A673 (cell line): ENCODE measurements at regions not wholly inside any gene's neighbourhood (a gene's known extent, or its start where the extent isn't known, plus 50 kb on each side); places are given as distances from the start of the nearest gene placed in this dataset.

Source experiments
- BruUV-seq: library from RNA; stranded (reverse); fragments of 400-500 nt; replicated peaks from 2 replicates; lab custom pipeline; 2021; lab: Mats Ljungman, UMichigan
- CTCF ChIA-PET: fragments of 300-600 bp; sonication (Branson Sonifier 250); formaldehyde crosslinking; loops from one replicate; lab custom pipeline; 2022; ENCODE audit warnings: antibody characterized with exemption; lab: Charles Lee
- POLR2A ChIA-PET: fragments of 300-600 bp; sonication (Branson Sonifier 250); formaldehyde crosslinking; loops from one replicate; lab custom pipeline; 2022; ENCODE audit warnings: antibody characterized with exemption; ENCODE audit not compliant: low non-redundant PET; lab: Charles Lee
- DNase-seq: peaks from one replicate; pipeline ENCODE4 v3.0.0-alpha.2; 2015; ENCODE audit warnings: low spot score
- H3K27ac ChIP-seq: fragments of 200-600 bp; sonication (generic); 2 replicates; pipeline ENCODE4 v1.5.1; 2016; ENCODE audit warnings: mixed run types, low read depth, mild to moderate bottlenecking, mixed read lengths, antibody characterized with exemption, low read length; ENCODE audit not compliant: poor library complexity, severe bottlenecking
- H3K27me3 ChIP-seq: fragments of 200-600 bp; sonication (generic); replicated peaks from 2 replicates; pipeline ENCODE4 v1.6.1; 2017; ENCODE audit warnings: mixed run types, low read depth, mild to moderate bottlenecking, mixed read lengths, antibody characterized with exemption, low read length; ENCODE audit not compliant: insufficient read depth, poor library complexity
- H3K36me3 ChIP-seq: fragments of 200-600 bp; sonication (generic); 2 replicates; pipeline ENCODE4 v1.6.1; 2016; ENCODE audit warnings: mixed run types, mild to moderate bottlenecking, mixed read lengths, antibody characterized with exemption, low read length; ENCODE audit not compliant: insufficient read depth, poor library complexity, severe bottlenecking
- H3K4me1 ChIP-seq: fragments of 200-600 bp; sonication (generic); 2 replicates; pipeline ENCODE4 v1.6.1; 2017; ENCODE audit warnings: mixed run types, mild to moderate bottlenecking, mixed read lengths, antibody characterized with exemption, low read length; ENCODE audit not compliant: insufficient read depth, poor library complexity, severe bottlenecking
- H3K4me3 ChIP-seq: fragments of 200-600 bp; sonication (generic); 2 replicates; pipeline ENCODE4 v1.5.1; 2016; ENCODE audit warnings: low read depth, mixed run types, mild to moderate bottlenecking, mixed read lengths, low read length; ENCODE audit not compliant: poor library complexity, severe bottlenecking
- H3K9me3 ChIP-seq: fragments of 200-600 bp; sonication (generic); 2 replicates; pipeline ENCODE4 v1.6.1; 2016; ENCODE audit warnings: mixed run types, low read depth, mild to moderate bottlenecking, mixed read lengths, antibody characterized with exemption, low read length; ENCODE audit not compliant: poor library complexity, severe bottlenecking
- EZH2 ChIP-seq: fragments of 200-600 bp; sonication (generic); IDR thresholded peaks from 2 replicates; pipeline ENCODE4 v1.6.1; 2017; ENCODE audit warnings: borderline replicate concordance, low read depth, mild to moderate bottlenecking, mixed read lengths, antibody characterized with exemption, low read length; ENCODE audit not compliant: poor library complexity, severe bottlenecking
- intact Hi-C: fragments of 100-400 bp; cut with micrococcal nuclease; formaldehyde crosslinking; loops from one replicate; pipeline ENCODE4 v1.10.0; 2022; ENCODE audit not compliant: unreplicated experiment
- TF ChIP-seq, protein P1 (sequence below): fragments of 300-800, 200-600 bp; sonication (generic); conservative IDR thresholded peaks from 2 replicates; pipeline ENCODE4 v1.5.1; 2017; ENCODE audit warnings: low read depth, mild to moderate bottlenecking, antibody characterized with exemption, low read length, moderate library complexity, mixed read lengths

DNA sequence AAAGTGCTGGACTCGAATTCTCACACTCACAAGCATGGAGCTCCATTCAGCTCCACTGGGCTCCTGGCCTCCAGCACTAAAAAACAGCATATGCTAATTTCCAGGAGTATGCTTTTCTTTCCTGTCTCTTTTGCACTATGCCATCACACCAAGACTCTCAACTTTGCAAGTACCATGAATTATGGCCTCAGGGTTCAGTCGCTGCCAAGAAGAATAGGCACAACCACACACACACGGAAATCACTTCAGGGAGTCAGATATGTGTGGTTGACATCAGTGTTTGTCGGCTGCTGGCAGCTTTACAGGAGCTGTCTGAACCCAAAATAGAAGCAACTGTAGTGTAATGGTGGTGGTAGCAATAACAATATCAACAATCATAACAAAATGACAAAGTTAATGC, 305.0 kb upstream of the SLCO3A1 start:
- no peak for DNase-seq
- H3K27ac ChIP-seq = no peak overlapping the region
- H3K4me3 ChIP-seq = no peak overlapping the region
- H3K9me3 ChIP-seq = no peaks in the 10 kb centered on the region
- no peak for TF ChIP-seq EZH2
- TF ChIP-seq, protein P1, sequence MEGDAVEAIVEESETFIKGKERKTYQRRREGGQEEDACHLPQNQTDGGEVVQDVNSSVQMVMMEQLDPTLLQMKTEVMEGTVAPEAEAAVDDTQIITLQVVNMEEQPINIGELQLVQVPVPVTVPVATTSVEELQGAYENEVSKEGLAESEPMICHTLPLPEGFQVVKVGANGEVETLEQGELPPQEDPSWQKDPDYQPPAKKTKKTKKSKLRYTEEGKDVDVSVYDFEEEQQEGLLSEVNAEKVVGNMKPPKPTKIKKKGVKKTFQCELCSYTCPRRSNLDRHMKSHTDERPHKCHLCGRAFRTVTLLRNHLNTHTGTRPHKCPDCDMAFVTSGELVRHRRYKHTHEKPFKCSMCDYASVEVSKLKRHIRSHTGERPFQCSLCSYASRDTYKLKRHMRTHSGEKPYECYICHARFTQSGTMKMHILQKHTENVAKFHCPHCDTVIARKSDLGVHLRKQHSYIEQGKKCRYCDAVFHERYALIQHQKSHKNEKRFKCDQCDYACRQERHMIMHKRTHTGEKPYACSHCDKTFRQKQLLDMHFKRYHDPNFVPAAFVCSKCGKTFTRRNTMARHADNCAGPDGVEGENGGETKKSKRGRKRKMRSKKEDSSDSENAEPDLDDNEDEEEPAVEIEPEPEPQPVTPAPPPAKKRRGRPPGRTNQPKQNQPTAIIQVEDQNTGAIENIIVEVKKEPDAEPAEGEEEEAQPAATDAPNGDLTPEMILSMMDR = no peak
- H3K27me3 ChIP-seq = no peaks in the 10 kb centered on the region
- no peaks in the 10 kb centered on the region for H3K4me1 ChIP-seq
- H3K36me3 ChIP-seq = no peaks in the 10 kb centered on the region
- intact Hi-C loops = no loop called here
- CTCF ChIA-PET = no interaction called here
- no TSS peak for BruUV-seq
- POLR2A ChIA-PET = no interaction called here

DNA sequence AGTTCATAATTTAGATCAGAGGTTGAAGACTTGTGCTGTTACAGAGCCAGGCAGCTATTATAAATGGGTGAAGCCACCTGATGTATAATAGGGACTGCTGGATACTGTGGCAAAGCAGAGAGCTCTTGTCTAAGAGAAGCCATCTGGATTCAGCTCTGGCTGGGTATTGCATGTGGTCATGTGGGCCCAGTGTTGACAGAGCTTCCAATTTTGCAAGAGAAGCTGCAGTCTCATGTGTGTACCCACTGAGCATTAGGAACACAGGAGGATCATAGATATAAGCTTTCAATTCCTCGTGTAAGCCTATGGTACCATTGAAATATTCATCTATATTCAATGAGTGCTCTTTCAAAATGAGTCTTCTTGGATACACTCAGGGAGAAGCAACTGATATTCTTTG, 303.9 kb upstream of the SLCO3A1 start:
- BruUV-seq = no TSS peak
- no peak overlapping the region for H3K4me3 ChIP-seq
- ChIA-PET CTCF (no interaction called here), POLR2A (no interaction called here)
- H3K27me3 ChIP-seq = no peaks in the 10 kb centered on the region
- DNase-seq = no peak
- no peaks in the 10 kb centered on the region for H3K4me1 ChIP-seq
- intact Hi-C loops = no loop called here
- no peaks in the 10 kb centered on the region for H3K9me3 ChIP-seq
- TF ChIP-seq EZH2 = no peak
- TF ChIP-seq, protein P1 = no peak
- H3K27ac ChIP-seq = no peak overlapping the region
- no peaks in the 10 kb centered on the region for H3K36me3 ChIP-seq

- Histone ChIP-seq H3K4me3 (no peak overlapping the region), H3K27ac (no peak overlapping the region), H3K27me3 (no peaks in the 10 kb centered on the region), H3K9me3 (no peaks in the 10 kb centered on the region), H3K36me3 (no peaks in the 10 kb centered on the region), H3K4me1 (no peaks in the 10 kb centered on the region)
- ChIA-PET CTCF (no interaction called here), POLR2A (no interaction called here)
- TF ChIP-seq, protein P1 = no peak
- no peak for TF ChIP-seq EZH2
- DNase-seq = no peak
- intact Hi-C loops = no loop called here
- BruUV-seq = no TSS peak
Observed at GRCh38 chr15:91552555-91552954, 301.0 kb upstream of the SLCO3A1 start.
